GM18502 (cell line): ENCODE measurements at regions not wholly inside any gene's neighbourhood (a gene's known extent, or its start where the extent isn't known, plus 50 kb on each side); places are given as distances from the start of the nearest gene placed in this dataset.
A peak's percentile ranks its signal among the peaks of the same experiment; 100 is the strongest.

ENCODE experiments used
- ATAC-seq: cut with Tn5 transposase; IDR thresholded peaks from one replicate; pipeline ENCODE4 v1.9.1; 2021; ENCODE audit warnings: mild to moderate bottlenecking; ENCODE audit not compliant: unreplicated experiment, poor library complexity

- peak; percentile 78 for ATAC-seq
Measured at GRCh38 chr2:175234650-175235049, 53.1 kb upstream of the ATP5MC3 start.

GRCh38 chr2:175234153-175234552 is 52.6 kb upstream of the ATP5MC3 start:
- no peak for ATAC-seq

- ATAC-seq: no peak
Measured at GRCh38 chr2:175233135-175233719, 51.7 kb upstream of the ATP5MC3 start.
